GM19043 (cell line): ENCODE measurements at regions not wholly inside any gene's neighbourhood (a gene's known extent, or its start where the extent isn't known, plus 50 kb on each side); places are given as distances from the start of the nearest gene placed in this dataset.

Experiments used
- ATAC-seq: cut with Tn5 transposase; IDR thresholded peaks from one replicate; pipeline ENCODE4 v1.9.1; 2021; ENCODE audit warnings: low read depth; ENCODE audit not compliant: unreplicated experiment

- ATAC-seq, result no peak
Observed at GRCh38 chr22:49264696-49265095, 563.0 kb downstream of the BRD1 start.

GRCh38 chr22:49263101-49263500 lies 564.6 kb downstream of the BRD1 start:
- no peak for ATAC-seq

GRCh38 chr22:49262167-49262566 lies 565.5 kb downstream of the BRD1 start:
- ATAC-seq, result no peak

- no peak for ATAC-seq
Observed at GRCh38 chr22:49261616-49262015, 566.1 kb downstream of the BRD1 start.

- no peak for ATAC-seq
Observed at GRCh38 chr22:49260681-49261580, 566.7 kb downstream of the BRD1 start.

GRCh38 chr22:49259839-49260615 lies 567.6 kb downstream of the BRD1 start:
- ATAC-seq, result no peak

- ATAC-seq, result no peak
Observed at GRCh38 chr22:49258107-49259010, 569.3 kb downstream of the BRD1 start.

- ATAC-seq, result no peak
Observed at GRCh38 chr22:49257551-49257961, 570.1 kb downstream of the BRD1 start.

GRCh38 chr22:49255741-49256318 lies 571.8 kb downstream of the BRD1 start:
- no peak for ATAC-seq

GRCh38 chr22:49255154-49255553 lies 572.5 kb downstream of the BRD1 start:
- ATAC-seq, result no peak

GRCh38 chr22:49253656-49254055 lies 574.0 kb downstream of the BRD1 start:
- ATAC-seq, result no peak

GRCh38 chr22:49251371-49251770 lies 576.3 kb downstream of the BRD1 start:
- ATAC-seq, result no peak

- no peak for ATAC-seq
Observed at GRCh38 chr22:49247194-49247924, 580.3 kb downstream of the BRD1 start.

GRCh38 chr22:49244466-49245420 lies 582.9 kb downstream of the BRD1 start:
- no peak for ATAC-seq

- no peak for ATAC-seq
Observed at GRCh38 chr22:49243965-49244364, 583.7 kb downstream of the BRD1 start.

- no peak for ATAC-seq
Observed at GRCh38 chr22:49243335-49243734, 584.3 kb downstream of the BRD1 start.

GRCh38 chr22:49242480-49242879 lies 585.2 kb downstream of the BRD1 start:
- ATAC-seq, result no peak

- no peak for ATAC-seq
Observed at GRCh38 chr22:49241174-49241851, 586.4 kb downstream of the BRD1 start.
